ENCODE measurements at regions not wholly inside any gene's neighbourhood (a gene's known extent, or its start where the extent isn't known, plus 50 kb on each side); places are given as distances from the start of the nearest gene placed in this dataset.

DNA sequence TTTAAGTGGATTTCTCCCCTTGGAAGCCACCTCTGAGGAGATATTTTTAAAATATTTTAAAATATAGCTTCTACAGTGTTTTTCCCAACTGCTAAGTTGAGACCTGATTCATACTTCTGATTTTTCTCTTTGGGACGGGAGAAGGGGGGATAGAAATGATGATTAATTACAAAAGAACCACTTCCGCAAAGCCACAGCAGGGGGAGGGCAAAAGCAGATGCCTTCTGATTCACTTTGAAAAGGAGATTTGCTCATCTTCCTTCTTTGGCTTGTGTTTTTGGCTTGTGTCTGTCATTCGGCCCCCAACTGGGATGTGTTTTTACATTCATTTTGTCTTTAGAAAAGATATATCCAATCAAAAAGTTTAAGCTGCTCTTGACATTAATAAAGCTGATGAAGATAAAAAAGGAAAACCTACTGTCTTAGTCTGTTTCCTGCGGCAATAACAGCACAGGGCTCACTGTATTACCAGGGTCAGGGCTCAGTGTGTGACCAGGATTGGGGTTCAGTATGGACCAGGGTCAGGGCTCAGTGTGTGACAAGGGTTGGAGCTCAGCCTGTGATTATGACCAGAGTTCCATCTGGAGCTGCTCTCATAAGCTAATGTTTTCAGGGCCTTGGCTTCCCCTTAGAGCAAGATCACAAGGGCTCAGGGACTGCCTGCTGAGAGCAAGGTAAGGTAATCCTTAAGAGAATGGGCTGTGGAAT lies 223.2 kb downstream of the MTHFS start:
- DNase-seq (ENCODE audit: low spot score), result no peak

DNA sequence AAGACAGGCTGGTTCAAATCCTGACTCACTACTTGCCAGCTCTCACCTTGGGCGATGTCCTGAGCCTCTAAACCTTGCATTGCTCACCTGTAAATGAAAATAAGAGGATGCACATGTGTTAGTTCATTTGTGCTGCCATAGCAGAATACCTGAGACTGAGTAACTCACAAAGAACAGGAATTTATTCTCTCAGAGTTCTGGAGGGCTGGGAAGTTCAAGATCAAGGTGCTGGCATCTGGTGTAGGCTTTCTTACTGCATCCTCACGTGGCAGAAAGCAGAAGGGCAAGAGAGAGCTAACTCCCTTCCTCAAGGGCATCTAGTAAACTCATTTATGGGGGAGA lies 222.7 kb downstream of the MTHFS start:
- no peak for DNase-seq (ENCODE audit: low spot score)

DNA sequence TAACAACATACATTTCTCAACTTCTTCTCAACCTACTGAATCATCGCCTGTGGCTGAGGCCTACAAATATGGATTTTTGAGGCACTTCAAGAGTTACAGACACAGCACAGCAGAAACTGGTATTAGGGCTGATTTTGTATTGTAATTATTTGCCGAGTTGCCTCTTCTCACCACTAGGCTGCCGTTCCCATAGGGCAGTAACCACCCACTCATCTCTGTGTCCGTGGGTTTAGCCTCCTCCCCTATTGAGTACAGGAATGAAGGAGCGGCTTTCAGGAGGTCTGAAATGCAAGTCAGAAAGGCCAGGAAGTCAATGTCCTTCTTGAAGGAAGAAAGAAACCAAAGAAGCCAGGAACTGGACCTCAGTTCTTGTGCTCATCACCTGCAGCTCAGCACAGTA lies 220.8 kb downstream of the MTHFS start:
- no peak for DNase-seq (ENCODE audit: low spot score)

DNA sequence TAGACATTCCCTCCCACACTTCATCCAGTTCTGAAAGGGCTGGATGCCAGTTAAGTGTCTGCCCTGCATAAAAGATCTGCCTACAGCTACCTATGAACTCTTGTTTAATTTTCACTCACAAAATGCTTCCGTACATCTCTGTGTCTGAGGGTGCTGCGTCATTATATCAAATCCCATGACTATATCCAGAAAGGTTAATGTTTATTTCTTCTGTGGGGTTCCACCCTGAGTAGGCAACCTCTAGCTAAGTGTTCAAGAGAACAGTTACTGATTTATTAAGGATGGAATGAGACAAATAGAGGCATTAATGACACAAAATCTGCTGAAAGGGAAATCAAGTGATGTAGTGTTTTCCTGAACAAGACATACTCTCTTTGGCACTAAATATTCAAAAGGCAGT lies 220.2 kb downstream of the MTHFS start:
- no peak for DNase-seq (ENCODE audit: low spot score)

DNA sequence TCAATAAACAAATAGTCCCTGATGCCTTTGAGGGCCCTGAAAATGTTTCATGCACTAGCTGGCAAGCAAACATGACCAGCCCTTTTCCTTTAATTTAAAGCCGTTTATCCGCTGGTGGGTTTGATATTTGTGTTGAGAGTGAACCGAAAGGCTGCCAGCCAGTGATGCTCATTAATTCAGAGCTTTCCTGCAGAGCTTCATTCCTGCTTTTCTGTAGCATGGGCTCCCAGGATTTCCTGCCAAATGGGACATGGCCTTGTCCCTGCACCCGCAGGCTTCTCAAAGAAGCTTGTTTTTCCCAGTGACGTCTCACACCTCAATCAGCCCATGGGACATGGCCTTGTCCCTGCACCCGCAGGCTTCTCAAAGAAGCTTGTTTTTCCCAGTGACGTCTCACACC lies 219.6 kb downstream of the MTHFS start:
- no peak for DNase-seq (ENCODE audit: low spot score)

DNA sequence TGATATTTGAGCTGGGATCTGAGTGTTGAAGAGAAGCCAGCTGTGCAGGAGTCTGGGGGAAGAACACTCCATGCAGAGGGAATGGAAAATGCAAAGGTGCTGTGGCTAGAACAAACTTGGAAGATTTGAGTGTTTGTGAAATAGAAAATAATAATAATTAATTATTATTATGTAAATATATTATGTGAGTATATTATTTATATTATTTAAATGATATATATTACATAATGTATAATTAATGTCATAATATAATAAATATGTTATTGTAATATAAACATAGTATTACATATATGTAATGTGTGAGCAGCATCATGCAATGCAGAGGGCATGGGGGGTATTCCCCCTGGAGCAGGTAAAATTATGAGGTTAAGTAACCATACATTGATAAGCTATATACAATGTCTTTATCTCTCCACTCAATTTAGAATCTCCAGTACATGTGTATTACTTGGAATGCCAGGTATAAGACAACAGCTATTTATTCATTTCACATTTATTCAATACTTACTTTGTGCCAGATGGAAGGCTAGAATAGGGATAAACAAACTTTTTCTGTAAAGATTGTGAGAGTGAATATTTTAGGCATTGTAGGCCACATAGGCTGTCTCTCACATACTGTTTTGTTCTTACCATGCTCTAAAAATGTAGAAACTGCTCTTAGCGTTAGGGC lies 218.6 kb downstream of the MTHFS start:
- DNase-seq (ENCODE audit: low spot score), result no peak

DNA sequence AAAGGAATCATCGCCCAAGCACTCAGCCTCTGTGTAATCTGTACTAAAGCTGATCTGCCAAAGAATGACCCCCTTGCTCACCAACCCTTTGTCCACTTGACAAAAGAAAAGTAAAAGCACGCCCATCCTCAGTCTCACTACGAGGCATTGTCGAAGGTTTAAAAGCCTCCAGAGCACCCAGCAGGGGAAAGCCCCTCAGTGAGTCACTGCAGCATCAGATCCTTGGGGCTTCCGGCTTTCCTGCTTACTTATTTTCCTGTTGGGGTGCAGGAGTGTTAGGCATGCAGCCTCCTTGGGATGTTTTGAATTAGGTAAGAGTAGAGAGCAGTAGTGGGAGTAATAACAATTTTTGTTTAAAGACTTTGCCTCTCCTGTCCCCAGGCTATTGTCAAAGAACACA lies 216.1 kb downstream of the MTHFS start:
- DNase-seq (ENCODE audit: low spot score), result no peak

DNA sequence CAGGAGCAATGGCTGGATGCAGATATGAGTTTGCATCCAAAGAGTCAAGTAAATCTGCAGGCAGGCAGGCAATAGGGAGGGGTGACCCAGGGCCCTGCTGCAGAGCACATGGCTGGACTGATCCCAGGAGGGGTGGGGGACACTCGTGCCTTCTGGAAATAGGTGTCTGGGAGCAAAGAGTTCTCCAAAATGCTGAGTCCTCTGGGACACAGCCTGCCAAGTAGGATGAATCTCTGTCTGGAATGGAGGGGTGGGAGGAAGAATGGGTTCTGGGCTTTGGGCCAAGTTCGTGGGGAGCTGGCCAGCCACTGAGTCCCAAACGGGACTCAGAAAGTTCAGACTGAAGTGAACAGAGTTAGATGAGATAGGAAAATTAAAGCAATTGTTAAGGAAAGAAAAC lies 214.5 kb downstream of the MTHFS start:
- DNase-seq (ENCODE audit: low spot score), result no peak

DNA sequence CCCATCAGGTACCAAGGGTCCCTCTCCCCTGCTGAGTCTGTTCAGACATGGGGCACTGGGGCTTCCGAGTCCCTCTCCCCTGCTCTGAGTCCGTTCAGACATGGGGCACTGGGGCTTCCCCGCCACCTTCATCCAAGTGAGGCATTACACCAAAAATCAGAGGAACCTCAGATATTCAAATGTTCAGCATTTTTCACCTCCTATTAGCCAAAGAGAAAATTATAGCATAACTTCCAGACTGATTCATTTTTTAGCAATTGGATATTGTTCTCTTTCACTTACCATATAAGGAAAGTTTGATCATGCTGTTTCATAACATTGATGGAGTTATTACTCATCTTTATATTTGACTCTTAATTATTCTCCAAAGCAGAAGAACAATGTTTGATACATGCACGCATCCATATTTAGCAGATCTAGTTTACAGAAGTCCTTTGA lies 213.9 kb downstream of the MTHFS start:
- DNase-seq (ENCODE audit: low spot score), result no peak

DNA sequence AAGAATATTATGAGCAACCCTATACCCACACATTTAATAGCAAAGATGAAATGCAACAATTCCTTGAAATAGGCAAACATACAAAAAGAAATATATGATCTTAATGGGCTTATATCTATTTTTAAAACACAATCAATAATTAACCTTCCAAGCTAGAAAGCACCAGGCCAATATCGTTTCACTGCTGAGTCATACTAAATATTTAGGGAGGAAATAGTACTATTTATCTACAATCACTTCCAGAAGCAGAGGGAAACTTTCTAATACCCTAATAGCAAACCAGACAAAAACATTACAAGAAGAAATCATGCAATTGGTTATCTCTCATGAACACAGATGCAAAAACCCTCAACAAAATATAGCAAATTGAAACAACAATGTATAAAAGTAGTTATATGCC lies 207.8 kb downstream of the MTHFS start:
- no peak for DNase-seq (ENCODE audit: low spot score)

DNA sequence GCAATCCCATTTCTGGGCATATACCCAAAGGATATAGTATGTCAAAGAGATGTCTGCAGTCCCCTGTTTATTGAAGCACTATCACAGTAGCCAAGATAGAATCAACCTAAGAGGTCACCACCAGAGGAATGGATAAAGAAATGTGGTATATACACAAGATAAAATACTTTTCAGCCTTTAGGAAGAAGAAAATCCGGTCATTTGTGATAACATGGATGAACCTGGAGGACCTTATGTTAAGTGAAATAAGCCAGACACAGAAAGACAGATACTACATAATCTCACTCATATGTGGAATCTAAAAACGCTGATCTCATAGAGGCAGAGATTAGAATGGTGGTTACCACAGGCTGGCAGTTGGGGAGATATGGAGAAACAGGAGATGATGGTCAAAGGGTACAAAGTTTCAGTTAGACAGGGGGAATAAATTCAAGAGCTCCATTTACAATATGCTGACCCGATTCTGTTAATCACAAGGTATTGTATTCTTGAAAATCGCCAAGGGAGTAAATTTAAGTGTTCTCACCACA lies 195.8 kb downstream of the MTHFS start:
- no peak for DNase-seq (ENCODE audit: low spot score)

DNA sequence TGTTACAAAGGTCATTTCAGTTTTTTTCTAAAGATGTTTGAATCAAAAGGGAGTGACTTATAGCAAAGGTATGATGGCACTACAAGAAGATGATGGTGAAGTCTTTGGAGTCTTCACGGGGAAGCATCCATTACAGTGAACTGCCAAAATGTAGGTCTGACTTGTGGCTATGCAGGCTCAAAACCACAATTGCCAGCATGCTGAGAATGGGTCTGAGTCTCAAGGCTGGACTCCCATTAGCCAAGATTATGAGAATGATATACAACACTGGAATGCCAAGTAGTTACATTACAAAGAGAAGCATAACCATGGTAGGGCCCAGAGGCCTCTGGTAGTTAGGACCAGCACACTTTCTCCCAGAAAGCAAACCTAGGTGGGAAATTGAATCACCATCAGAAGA lies 194.2 kb downstream of the MTHFS start:
- no peak for DNase-seq (ENCODE audit: low spot score)

DNA sequence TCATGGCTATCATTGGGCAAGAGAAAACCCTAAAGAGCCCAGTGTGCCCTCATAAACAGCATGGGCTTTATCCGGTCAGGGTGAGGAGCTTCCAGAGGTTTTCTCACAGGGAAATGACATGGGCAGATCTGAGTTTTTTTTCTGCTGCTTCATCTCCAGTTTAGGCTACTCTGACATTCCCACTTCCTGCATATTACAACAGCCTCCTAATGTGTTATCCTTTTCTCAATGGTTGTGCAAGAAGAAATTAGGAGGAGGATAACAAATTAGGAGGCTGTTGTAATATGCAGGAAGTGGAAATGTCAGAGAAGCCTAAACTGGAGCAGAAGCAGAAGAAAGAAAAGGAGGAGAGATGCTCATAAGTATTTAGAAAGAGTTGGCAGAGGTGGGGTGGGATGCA lies 175.6 kb downstream of the MTHFS start:
- no peak for DNase-seq (ENCODE audit: low spot score)

DNA sequence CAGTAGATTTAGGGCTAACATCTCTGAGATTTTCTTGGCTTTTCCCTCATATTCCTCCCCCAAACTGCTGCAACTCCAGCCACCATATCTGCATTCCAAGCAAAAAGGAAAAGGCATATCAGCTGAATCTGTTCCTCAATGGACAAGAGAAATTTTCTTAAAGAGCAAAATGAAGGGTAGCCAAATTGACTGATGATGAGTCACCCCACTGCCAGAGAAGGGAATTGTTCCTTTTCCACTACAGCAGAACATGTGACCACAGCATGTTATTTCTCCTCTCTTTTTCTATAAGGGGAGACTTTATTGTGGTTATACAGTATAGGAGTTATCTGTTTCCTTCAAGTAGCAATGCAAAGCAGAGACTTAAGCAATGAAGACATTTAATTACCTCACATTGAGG lies 172.5 kb downstream of the MTHFS start:
- peak; percentile 80 for DNase-seq (ENCODE audit: low spot score)

DNA sequence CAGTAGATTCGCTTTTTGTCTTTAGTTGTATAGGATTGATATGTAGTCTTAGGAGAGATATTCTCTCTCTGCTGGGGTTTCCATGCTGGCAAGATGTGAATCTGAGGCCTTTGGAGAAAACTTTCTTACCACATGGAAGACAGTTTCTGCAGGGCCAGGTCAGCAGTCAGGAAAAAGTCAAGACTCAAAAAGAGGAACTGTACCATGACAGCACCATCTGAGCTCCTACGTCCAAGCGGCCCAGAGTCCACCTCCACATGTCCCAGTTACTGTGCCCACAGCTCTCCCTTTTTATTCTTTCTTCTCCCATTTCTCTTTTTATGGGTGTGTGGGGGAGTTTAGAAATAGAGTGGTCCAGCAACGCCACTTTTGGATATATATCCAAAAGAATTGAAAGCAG lies 172.0 kb downstream of the MTHFS start:
- no peak for DNase-seq (ENCODE audit: low spot score)

DNA sequence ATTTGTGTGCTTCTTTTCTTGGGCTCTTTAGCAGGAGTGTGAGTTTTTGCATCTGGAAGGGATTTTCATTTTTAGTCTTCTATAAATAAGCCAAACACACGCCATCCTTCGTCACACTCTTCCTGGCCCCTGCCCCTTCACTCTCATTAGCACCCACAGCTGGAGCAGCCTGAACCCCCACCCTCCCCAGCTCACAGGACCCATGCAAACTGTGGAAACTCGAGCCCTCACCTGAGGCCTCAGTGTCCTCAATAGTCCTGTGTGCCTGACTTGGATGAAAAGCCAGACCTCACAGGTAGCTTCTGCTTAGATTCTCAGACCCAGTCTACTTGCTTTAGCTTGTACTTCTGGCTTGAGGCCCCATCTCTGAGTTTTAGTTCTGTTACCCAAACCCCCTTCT lies 167.9 kb downstream of the MTHFS start:
- DNase-seq (ENCODE audit: low spot score), result no peak

DNA sequence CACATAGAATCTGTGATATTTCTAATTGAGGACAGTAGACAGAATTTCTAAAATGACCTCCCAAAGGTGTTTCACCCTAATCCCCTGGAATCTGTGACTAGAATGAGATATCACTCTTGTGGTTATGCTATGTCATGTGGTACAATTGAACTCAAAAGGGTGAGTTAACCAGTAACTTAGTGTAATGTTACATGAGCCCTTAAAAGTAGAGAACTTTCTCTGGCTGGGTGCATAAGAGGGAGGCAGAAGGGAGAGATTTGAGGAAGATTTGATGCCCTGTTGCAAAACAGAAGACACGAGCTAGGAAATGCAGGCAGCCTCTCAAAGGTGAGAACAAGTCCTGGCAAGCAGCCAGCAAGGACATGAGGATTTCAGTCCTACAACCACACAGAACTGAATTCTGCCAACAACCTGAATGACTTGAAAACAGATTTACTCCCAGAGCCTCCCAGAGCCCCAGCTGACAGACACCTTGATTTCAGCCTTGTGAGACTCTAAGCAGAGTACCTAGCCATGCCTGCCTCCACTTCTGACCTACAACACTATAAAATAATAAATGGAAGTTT lies 160.3 kb downstream of the MTHFS start:
- no peak for DNase-seq (ENCODE audit: low spot score)

DNA sequence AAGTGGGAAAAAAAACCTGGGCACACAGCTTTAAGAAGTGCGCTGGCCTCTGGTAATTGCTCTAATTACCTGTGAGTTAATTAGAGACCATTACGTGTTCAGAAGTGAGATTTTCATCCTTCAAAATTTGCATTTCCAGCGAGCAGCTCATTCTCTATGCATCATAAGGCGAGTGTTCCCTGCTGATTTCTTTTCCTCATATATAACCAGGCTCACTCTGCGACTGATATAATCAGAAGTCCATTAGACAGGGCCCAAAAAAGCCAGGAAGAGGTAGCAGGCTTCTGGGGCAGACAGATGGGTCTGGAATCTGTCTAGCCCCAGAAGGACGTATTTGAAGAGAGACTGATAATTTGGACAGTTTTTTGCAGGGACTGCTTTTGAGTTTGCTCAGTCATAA lies 158.7 kb downstream of the MTHFS start:
- no peak for DNase-seq (ENCODE audit: low spot score)

DNA sequence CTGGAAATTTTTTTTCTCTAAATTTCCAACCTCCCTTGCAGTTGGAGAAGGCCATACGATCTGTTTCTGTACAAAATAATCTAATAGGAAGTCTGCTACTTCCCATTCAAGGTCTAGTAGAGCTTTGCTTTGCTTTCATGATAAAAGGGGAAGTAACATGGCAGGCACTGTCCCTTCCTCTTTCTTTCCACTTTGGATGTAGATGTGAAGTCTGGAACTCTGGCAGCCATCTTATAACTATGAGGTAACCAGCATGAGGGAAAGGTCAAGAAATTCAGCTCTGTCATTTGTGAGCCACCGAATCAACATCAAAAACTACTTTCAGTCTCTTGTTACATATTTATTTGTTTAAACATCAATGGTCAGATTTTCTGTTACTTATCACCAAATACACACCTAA lies 156.3 kb downstream of the MTHFS start:
- DNase-seq (ENCODE audit: low spot score), result no peak

DNA sequence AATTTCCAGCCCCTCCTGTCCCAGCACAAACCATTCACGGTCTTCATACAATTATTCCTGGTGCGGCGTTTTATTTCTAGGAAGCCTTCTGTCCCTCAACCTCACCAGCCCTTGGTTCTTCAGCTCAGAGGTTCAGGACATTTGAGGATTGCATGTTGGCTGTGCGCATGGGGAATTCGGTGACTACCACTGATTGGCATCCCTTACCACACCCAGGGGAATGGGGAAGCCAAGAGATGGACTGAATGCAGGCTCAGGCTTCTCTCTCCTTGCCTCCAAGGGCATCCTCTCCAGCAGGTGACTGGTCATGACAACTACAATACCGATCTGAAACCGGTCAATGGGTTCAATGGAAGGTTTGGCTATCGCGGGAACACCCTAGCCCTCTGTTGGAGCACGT lies 153.8 kb downstream of the MTHFS start:
- DNase-seq (ENCODE audit: low spot score), result no peak

DNA sequence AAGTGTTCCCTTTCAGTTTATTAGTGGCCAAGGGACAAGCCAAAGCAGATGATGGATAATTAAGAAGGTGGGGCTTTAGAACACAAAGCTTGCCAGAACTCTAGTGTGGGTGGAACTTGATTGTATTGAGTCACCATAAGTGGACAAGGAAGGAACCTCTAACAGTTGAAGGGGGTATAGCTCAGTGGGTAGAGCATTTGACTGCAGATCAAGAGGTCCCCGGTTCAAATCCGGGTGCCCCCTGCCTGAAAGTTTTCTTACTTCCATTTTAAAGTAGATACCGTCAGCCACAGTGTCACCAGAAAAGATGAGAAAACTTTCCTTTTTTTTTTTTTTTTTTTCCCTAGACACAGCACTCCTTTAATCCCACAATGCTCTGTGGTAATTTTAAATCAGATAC lies 152.3 kb downstream of the MTHFS start:
- peak; percentile 8 for DNase-seq (ENCODE audit: low spot score)

DNA sequence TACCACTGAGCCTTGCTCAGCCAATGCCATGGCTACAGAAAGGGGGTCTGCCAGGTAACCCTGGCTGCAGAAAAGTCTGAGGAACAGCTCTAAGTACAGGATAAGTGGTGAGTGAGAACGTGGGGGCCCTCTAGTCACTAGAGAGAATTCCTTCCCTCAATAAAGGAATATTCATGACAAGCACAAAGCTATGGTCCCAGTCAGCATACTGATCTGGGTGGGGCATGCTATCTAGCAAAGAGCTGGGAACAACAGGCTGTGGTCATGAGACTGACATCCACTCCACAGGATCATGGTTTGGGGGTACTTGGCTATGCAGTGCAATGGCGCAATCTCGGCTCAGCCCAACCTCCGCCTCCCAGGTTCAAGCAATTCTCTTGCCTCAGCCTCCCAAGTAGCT lies 140.4 kb downstream of the MTHFS start:
- no peak for DNase-seq (ENCODE audit: low spot score)

DNA sequence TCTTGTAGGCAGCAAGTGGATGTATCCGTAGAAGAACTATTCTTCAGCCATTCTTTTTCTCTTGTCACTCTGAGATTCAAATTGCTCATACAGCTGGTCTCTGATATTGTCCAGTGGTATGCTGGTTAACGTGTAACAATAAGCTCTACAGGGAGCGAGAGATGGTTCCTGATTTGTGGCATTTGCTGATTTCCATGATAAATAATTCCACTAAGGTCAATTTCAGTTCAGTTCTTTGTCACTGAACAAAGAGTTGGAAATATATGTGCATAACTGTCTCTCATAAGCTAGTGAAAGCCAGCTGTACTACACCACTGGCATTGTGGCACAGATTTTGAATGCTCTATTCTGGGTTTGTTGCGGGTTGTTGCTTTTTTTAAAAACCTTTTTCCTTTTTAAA lies 131.7 kb downstream of the MTHFS start:
- DNase-seq (ENCODE audit: low spot score), result no peak

DNA sequence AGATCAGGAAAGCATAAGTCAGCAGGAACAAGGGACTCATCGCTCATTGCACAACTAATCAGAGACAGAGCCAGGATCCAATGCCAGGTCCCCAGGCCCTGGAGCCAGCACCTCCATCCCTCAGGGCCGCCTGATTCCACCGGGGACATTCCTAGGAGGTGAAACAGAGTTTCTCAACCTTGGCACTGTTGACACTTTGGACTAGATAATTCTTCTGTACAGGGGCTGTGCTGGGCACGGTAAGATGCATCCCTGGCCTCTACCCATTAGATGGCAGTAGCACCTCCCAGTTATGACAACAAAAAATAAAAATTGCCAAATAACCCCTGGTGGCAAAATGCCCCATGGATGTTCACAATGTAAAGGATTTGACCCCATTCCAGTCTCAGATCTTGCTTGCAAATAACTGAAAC lies 127.7 kb downstream of the MTHFS start:
- DNase-seq (ENCODE audit: low spot score), result no peak

Data from COLO829 (cell line).